ENCODE measurements at regions not wholly inside any gene's neighbourhood (a gene's known extent, or its start where the extent isn't known, plus 50 kb on each side); places are given as distances from the start of the nearest gene placed in this dataset.

DNA sequence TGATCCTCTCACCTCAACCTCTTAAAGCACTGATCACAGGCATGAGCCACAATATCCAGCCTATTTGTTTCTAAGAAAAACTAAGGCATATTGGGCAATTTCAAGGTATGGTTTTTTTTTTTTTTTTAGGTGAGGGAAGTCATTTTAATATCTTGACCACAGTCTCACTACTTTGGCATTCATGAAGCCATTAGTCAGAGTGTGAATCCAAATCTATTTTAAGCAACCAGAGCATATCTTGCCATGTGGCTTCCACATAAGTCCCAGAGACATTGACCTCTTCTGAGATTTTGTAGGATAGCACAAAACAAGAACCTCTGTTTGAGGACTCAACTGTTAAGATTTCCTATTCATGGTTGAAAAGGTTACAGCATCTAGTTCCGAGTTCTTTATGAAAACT, 130.3 kb upstream of the RBM19 start:
- H3K4me3 ChIP-seq = no peak overlapping the region
- no peak for TF ChIP-seq POLR2A (IDR thresholded peaks at IDR 0.05)
- TF ChIP-seq, protein P1, sequence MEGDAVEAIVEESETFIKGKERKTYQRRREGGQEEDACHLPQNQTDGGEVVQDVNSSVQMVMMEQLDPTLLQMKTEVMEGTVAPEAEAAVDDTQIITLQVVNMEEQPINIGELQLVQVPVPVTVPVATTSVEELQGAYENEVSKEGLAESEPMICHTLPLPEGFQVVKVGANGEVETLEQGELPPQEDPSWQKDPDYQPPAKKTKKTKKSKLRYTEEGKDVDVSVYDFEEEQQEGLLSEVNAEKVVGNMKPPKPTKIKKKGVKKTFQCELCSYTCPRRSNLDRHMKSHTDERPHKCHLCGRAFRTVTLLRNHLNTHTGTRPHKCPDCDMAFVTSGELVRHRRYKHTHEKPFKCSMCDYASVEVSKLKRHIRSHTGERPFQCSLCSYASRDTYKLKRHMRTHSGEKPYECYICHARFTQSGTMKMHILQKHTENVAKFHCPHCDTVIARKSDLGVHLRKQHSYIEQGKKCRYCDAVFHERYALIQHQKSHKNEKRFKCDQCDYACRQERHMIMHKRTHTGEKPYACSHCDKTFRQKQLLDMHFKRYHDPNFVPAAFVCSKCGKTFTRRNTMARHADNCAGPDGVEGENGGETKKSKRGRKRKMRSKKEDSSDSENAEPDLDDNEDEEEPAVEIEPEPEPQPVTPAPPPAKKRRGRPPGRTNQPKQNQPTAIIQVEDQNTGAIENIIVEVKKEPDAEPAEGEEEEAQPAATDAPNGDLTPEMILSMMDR (IDR thresholded peaks at IDR 0.05) = no peak
- H3K27me3 ChIP-seq = no peaks in the 10 kb centered on the region
- H3K27ac ChIP-seq = no peak overlapping the region
- ATAC-seq = no peak
- DNase-seq = no peak
- intact Hi-C loops (cut with DNase I) = no loop called here
- no peaks in the 10 kb centered on the region for H3K9me3 ChIP-seq
- no peaks in the 10 kb centered on the region for H3K36me3 ChIP-seq (replicated peaks in 1 of 2; ENCODE audit: insufficient read depth in 1 of 2, low read depth in 2 of 2)
- 61 to 73% methylated on average over 1 of the region's 1 CpG for WGBS, 2 donors
- no peaks in the 10 kb centered on the region for H3K4me1 ChIP-seq

DNA sequence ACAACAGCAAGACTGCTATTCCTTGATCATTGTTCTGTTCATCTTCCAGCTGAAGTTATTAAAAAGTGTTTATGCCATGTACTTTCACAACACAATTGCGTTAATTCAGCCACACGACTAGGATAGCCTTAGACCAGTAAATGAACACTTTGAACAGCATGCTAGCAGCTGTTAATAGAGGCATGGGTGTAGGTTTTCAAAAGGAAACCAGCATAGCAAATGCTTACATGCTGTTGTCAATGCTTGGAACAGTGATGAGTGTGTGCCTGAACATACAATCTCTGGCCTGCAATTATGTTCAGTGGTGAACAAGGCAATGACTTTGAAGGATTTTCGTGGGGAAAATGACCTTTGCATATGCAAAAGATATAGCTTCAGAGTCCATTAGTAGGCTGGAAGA, 127.4 kb upstream of the RBM19 start:
- no peak overlapping the region for H3K27ac ChIP-seq
- H3K9me3 ChIP-seq = no peaks in the 10 kb centered on the region
- intact Hi-C loops (cut with DNase I) = no loop called here
- no peak for TF ChIP-seq POLR2A (IDR thresholded peaks at IDR 0.05)
- TF ChIP-seq, protein P1 (IDR thresholded peaks at IDR 0.05) = no peak
- ATAC-seq (no peak), DNase-seq (no peak)
- H3K4me1 ChIP-seq = no peaks in the 10 kb centered on the region
- WGBS, 2 donors = 27 to 42% methylated on average over 3 of the region's 3 CpGs
- no peak overlapping the region for H3K4me3 ChIP-seq
- H3K36me3 ChIP-seq (replicated peaks in 1 of 2; ENCODE audit: insufficient read depth in 1 of 2, low read depth in 2 of 2) = no peaks in the 10 kb centered on the region
- H3K27me3 ChIP-seq = no peaks in the 10 kb centered on the region

DNA sequence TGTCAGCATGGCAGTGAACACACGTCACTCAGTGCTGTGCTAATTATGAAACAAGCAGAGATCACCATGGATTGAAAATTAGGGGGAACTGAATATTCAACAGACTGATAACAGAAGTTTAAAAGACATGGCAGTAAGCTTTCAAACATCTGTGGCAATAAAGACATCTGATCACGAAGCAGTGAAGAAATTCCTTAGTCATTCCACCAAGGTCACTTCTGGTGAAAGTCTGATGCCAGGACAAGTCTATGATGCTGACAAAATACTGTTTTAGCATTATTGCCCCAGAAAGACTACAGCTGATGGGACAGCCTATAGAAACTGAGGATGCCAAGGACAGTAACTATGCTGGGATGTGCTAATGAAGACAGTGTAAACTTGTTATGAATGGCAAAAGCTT, 126.9 kb upstream of the RBM19 start:
- TF ChIP-seq POLR2A (IDR thresholded peaks at IDR 0.05) = no peak
- TF ChIP-seq, protein P1 (IDR thresholded peaks at IDR 0.05) = no peak
- Histone ChIP-seq H3K27me3 (no peaks in the 10 kb centered on the region), H3K27ac (no peak overlapping the region), H3K9me3 (no peaks in the 10 kb centered on the region), H3K4me3 (no peak overlapping the region), H3K4me1 (no peaks in the 10 kb centered on the region), H3K36me3 (replicated peaks in 1 of 2; ENCODE audit: insufficient read depth in 1 of 2, low read depth in 2 of 2) (no peaks in the 10 kb centered on the region)
- intact Hi-C loops (cut with DNase I) = no loop called here
- DNase-seq = no peak
- no peak for ATAC-seq
- WGBS, 2 donors = 53% methylated on average over 2 of the region's 2 CpGs

DNA sequence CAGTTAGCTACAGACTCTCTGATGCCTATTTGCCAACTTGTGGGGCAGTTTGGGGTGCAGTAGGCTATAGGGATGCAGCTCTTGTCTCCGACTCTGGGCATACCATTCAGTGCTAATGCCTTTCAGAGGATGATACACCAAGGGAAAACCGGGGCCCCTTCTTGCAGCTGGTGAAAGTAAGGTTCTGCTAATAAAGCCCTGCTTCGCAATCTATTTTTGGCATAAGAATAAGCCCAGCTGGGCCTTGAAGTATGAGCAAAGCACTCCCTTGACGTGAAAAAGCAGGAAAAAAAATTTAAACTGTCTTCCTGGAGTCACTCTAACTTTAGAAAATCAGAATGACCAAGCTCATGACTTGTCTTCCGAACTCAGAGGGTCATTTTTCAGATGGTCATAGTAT, 124.1 kb upstream of the RBM19 start:
- Histone ChIP-seq H3K27me3 (no peaks in the 10 kb centered on the region), H3K9me3 (no peaks in the 10 kb centered on the region), H3K4me3 (no peak overlapping the region), H3K4me1 (no peaks in the 10 kb centered on the region), H3K27ac (no peak overlapping the region), H3K36me3 (replicated peaks in 1 of 2; ENCODE audit: insufficient read depth in 1 of 2, low read depth in 2 of 2) (no peaks in the 10 kb centered on the region)
- intact Hi-C loops (cut with DNase I) = no loop called here
- DNase-seq = no peak
- TF ChIP-seq, protein P1 (IDR thresholded peaks at IDR 0.05) = no peak
- TF ChIP-seq POLR2A (IDR thresholded peaks at IDR 0.05) = no peak
- 41 to 67% methylated on average over 4 to 5 of the region's 5 CpGs for WGBS, 2 donors
- ATAC-seq = no peak

DNA sequence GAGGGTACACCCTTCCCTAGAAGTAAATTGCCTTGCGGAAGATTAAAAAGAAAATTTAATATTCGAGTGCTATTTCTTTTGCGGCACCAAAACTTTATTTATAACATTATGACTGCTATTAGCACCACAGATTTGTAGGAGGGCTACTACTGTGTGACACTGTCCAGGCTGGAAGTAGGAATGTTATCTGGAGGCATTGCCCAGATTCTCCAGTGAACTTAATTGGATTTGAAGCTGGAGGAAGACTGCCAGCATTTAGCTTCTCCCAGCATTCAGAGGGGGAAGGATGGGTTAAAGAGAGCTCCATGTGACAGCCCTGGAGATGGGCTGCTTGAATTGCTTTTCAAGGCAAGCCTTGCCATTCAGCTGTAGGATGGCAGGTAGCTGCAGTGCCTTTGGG, 107.0 kb upstream of the RBM19 start:
- 83 to 86% methylated on average over 3 of the region's 3 CpGs for WGBS, 2 donors
- no peaks in the 10 kb centered on the region for H3K36me3 ChIP-seq (replicated peaks in 1 of 2; ENCODE audit: insufficient read depth in 1 of 2, low read depth in 2 of 2)
- DNase-seq (no peak), ATAC-seq (no peak)
- TF ChIP-seq, protein P1 (IDR thresholded peaks at IDR 0.05) = no peak
- TF ChIP-seq POLR2A (IDR thresholded peaks at IDR 0.05) = no peak
- intact Hi-C loops (cut with DNase I) = no loop called here
- no peaks in the 10 kb centered on the region for H3K9me3 ChIP-seq
- no peak overlapping the region for H3K4me3 ChIP-seq
- H3K27ac ChIP-seq = no peak overlapping the region
- no peaks in the 10 kb centered on the region for H3K4me1 ChIP-seq
- H3K27me3 ChIP-seq = no peaks in the 10 kb centered on the region

Measured in body of pancreas (tissue), 4 donors.